ENCODE measurements at regions not wholly inside any gene's neighbourhood (a gene's known extent, or its start where the extent isn't known, plus 50 kb on each side); places are given as distances from the start of the nearest gene placed in this dataset.

DNA sequence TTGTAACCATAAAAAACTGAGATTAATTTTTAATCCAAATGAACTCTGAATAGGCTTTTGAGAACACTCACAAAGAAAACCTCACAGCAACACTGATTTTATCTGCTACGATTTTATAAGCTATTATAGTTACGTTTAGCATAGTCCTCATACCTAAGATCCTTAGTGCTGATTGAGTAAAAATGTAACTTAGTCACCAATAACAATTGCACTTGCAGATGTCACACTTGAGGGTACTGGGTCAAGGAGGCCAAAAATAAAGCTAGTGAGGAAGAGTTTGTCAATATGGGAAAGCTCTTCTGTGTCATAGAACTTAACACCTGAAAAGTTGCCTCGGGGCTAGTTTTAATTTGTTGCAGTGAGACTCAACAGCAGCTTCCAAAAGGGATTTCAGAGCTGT, 706.5 kb upstream of the FAM98A start:
- TF ChIP-seq, protein P1, sequence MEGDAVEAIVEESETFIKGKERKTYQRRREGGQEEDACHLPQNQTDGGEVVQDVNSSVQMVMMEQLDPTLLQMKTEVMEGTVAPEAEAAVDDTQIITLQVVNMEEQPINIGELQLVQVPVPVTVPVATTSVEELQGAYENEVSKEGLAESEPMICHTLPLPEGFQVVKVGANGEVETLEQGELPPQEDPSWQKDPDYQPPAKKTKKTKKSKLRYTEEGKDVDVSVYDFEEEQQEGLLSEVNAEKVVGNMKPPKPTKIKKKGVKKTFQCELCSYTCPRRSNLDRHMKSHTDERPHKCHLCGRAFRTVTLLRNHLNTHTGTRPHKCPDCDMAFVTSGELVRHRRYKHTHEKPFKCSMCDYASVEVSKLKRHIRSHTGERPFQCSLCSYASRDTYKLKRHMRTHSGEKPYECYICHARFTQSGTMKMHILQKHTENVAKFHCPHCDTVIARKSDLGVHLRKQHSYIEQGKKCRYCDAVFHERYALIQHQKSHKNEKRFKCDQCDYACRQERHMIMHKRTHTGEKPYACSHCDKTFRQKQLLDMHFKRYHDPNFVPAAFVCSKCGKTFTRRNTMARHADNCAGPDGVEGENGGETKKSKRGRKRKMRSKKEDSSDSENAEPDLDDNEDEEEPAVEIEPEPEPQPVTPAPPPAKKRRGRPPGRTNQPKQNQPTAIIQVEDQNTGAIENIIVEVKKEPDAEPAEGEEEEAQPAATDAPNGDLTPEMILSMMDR (IDR thresholded peaks at IDR 0.05), result no peak
- TF ChIP-seq POLR2A (IDR thresholded peaks at IDR 0.05), result no peak
